Naive thymus-derived CD4-positive, alpha-beta T cell (primary cell): ENCODE measurements at regions not wholly inside any gene's neighbourhood (a gene's known extent, or its start where the extent isn't known, plus 50 kb on each side); places are given as distances from the start of the nearest gene placed in this dataset.

ENCODE experiments used
- ATAC-seq: fragments of 150-1000 bp; cut with Tn5 transposase; 2 replicates; pipeline ENCODE4 v1.10.0; 2021; ENCODE audit warnings: mild to moderate bottlenecking, moderate library complexity
- CTCF ChIA-PET: fragments of 350-600 bp; sonication (Branson Sonifier 250); formaldehyde crosslinking; loops from one replicate; lab custom pipeline; 2021; ENCODE audit warnings: antibody characterized with exemption; lab: Charles Lee
- POLR2A ChIA-PET: fragments of 350-600 bp; sonication (Branson Sonifier 250); formaldehyde crosslinking; loops from one replicate; lab custom pipeline; 2021; ENCODE audit warnings: antibody characterized with exemption, inconsistent platforms; lab: Charles Lee
- DNase-seq, 9 donors: peaks; one replicate each; pipeline versions ENCODE4 v3.0.0 to v3.0.0-alpha.2; 2020 to 2022; ENCODE audit warnings: mixed read lengths in 1 of 9
- H3K27ac ChIP-seq: one replicate; pipeline ENCODE4 v1.7.0; 2013; ENCODE audit warnings: mild to moderate bottlenecking, low read depth, low read length, moderate library complexity
- H3K27me3 ChIP-seq, 2 donors: one replicate each; pipeline ENCODE4 v1.7.0; 2013; ENCODE audit warnings: low read length in 2 of 2, mild to moderate bottlenecking in 2 of 2, moderate library complexity in 2 of 2; ENCODE audit not compliant: control insufficient read depth in 2 of 2, insufficient read depth in 2 of 2
- H3K36me3 ChIP-seq, 3 experiments: 1 replicate in 2 of 3; 2 replicates in 1 of 3; pipeline ENCODE4 v1.7.0; 2013; ENCODE audit warnings: low read length in 3 of 3, mild to moderate bottlenecking in 3 of 3, moderate library complexity in 1 of 3; ENCODE audit not compliant: insufficient read depth in 3 of 3, control insufficient read depth in 2 of 3
- H3K4me1 ChIP-seq, 2 donors: one replicate each; pipeline ENCODE4 v1.7.0; 2013; ENCODE audit warnings: low read length in 2 of 2, mild to moderate bottlenecking in 2 of 2, moderate library complexity in 1 of 2; ENCODE audit not compliant: control insufficient read depth in 2 of 2, insufficient read depth in 2 of 2
- H3K4me3 ChIP-seq: 2 replicates; pipeline ENCODE4 v1.7.0; 2013; ENCODE audit warnings: mild to moderate bottlenecking, low read length
- H3K9me3 ChIP-seq, 3 experiments: 1 replicate in 2 of 3; 2 replicates in 1 of 3; pipeline ENCODE4 v1.7.0; 2013; ENCODE audit warnings: low read length in 3 of 3; ENCODE audit not compliant: control insufficient read depth in 2 of 3
- H3K27ac Mint-ChIP-seq, 9 donors: one replicate each; pipeline ENCODE4 v1.8.0; 2020 to 2022; ENCODE audit warnings: mixed read lengths in 9 of 9, mild to moderate bottlenecking in 8 of 9, moderate library complexity in 5 of 9, inconsistent platforms in 2 of 9
- H3K27me3 Mint-ChIP-seq, 5 donors: one replicate each; pipeline ENCODE4 v1.8.0; 2021 to 2022; ENCODE audit warnings: mixed read lengths in 5 of 5, mild to moderate bottlenecking in 1 of 5
- H3K36me3 Mint-ChIP-seq, 5 donors: one replicate each; pipeline ENCODE4 v1.8.0; 2020 to 2022; ENCODE audit warnings: mixed read lengths in 5 of 5, mild to moderate bottlenecking in 3 of 5, inconsistent platforms in 1 of 5
- H3K4me1 Mint-ChIP-seq, 7 donors: one replicate each; pipeline ENCODE4 v1.8.0; 2020 to 2022; ENCODE audit warnings: mixed read lengths in 7 of 7, mild to moderate bottlenecking in 3 of 7, inconsistent platforms in 1 of 7
- H3K4me3 Mint-ChIP-seq, 10 donors: one replicate each; pipeline ENCODE4 v1.8.0; 2020 to 2022; ENCODE audit warnings: mild to moderate bottlenecking in 10 of 10, mixed read lengths in 10 of 10, moderate library complexity in 6 of 10, inconsistent platforms in 2 of 10
- H3K9me3 Mint-ChIP-seq, 11 donors: one replicate each; pipeline ENCODE4 v1.8.0; 2020 to 2022; ENCODE audit warnings: mixed read lengths in 11 of 11, mild to moderate bottlenecking in 4 of 11, inconsistent platforms in 1 of 11, moderate library complexity in 1 of 11
- intact Hi-C, 2 donors: fragments of 100-400 bp; cut with micrococcal nuclease; formaldehyde crosslinking; loops; one replicate each; pipeline ENCODE4 v1.15.1; 2023

GRCh38 chr2:196549052-196549451 lies 90.5 kb upstream of the CCDC150 start:
- intact Hi-C loops: no loop called here
- POLR2A ChIA-PET: no interaction called here
- H3K4me1 Mint-ChIP-seq: no peaks in the 10 kb centered on the region
- CTCF ChIA-PET: no interaction called here
- ATAC-seq (no peak), DNase-seq (no peak)
- Histone ChIP-seq H3K36me3 (no peaks in the 10 kb centered on the region), H3K27me3 (no peaks in the 10 kb centered on the region), H3K9me3 (no peaks in the 10 kb centered on the region), H3K4me3 (no peak overlapping the region), H3K27ac (no peak overlapping the region), H3K4me1 (no peaks in the 10 kb centered on the region)
- H3K27ac Mint-ChIP-seq: no peak overlapping the region
- peaks cover 0 to 3% (median 0%) of the 10 kb centered on the region in 11 donors for H3K9me3 Mint-ChIP-seq
- H3K4me3 Mint-ChIP-seq: no peak overlapping the region
- peaks cover 0 to 3% (median 0%) of the 10 kb centered on the region in 5 donors for H3K36me3 Mint-ChIP-seq
- peaks cover 0 to 30% (median 11%) of the 10 kb centered on the region in 5 donors for H3K27me3 Mint-ChIP-seq

- H3K36me3 Mint-ChIP-seq: peaks cover 0 to 3% (median 0%) of the 10 kb centered on the region in 5 donors
- DNase-seq (no peak), ATAC-seq (no peak)
- H3K36me3 ChIP-seq: no peaks in the 10 kb centered on the region
- H3K27me3 Mint-ChIP-seq: peaks cover 0 to 26% (median 10%) of the 10 kb centered on the region in 5 donors
- H3K27ac Mint-ChIP-seq: no peak overlapping the region
- ChIA-PET POLR2A (no interaction called here), CTCF (no interaction called here)
- no peaks in the 10 kb centered on the region for H3K4me1 ChIP-seq
- intact Hi-C loops: no loop called here
- no peak overlapping the region for H3K27ac ChIP-seq
- H3K9me3 ChIP-seq: no peaks in the 10 kb centered on the region
- H3K4me3 ChIP-seq: no peak overlapping the region
- H3K4me1 Mint-ChIP-seq: no peaks in the 10 kb centered on the region
- H3K4me3 Mint-ChIP-seq: no peak overlapping the region
- H3K9me3 Mint-ChIP-seq: peaks cover 0 to 1% (median 0%) of the 10 kb centered on the region in 11 donors
- no peaks in the 10 kb centered on the region for H3K27me3 ChIP-seq
Observed at GRCh38 chr2:196551014-196551413, 88.5 kb upstream of the CCDC150 start.

GRCh38 chr2:196555161-196555560 lies 84.4 kb upstream of the CCDC150 start:
- ATAC-seq: no peak
- no peak overlapping the region for H3K27ac ChIP-seq
- Mint-ChIP-seq H3K9me3 (no peaks in the 10 kb centered on the region), H3K4me3 (no peak overlapping the region), H3K27ac (no peak overlapping the region), H3K4me1 (no peaks in the 10 kb centered on the region), H3K27me3 (peaks cover 0 to 23% (median 5%) of the 10 kb centered on the region in 5 donors), H3K36me3 (no peaks in the 10 kb centered on the region)
- no peaks in the 10 kb centered on the region for H3K9me3 ChIP-seq
- no peak for DNase-seq
- intact Hi-C loops: no loop called here
- ChIA-PET CTCF (no interaction called here), POLR2A (no interaction called here)
- no peaks in the 10 kb centered on the region for H3K4me1 ChIP-seq
- H3K27me3 ChIP-seq: no peaks in the 10 kb centered on the region
- H3K4me3 ChIP-seq: no peak overlapping the region
- no peaks in the 10 kb centered on the region for H3K36me3 ChIP-seq

- Histone ChIP-seq H3K27ac (no peak overlapping the region), H3K4me1 (no peaks in the 10 kb centered on the region), H3K27me3 (no peaks in the 10 kb centered on the region), H3K4me3 (no peak overlapping the region), H3K36me3 (no peaks in the 10 kb centered on the region), H3K9me3 (no peaks in the 10 kb centered on the region)
- intact Hi-C loops: no loop called here
- DNase-seq (no peak), ATAC-seq (no peak)
- no peak overlapping the region for H3K27ac Mint-ChIP-seq
- H3K27me3 Mint-ChIP-seq: peaks cover 0 to 22% (median 8%) of the 10 kb centered on the region in 5 donors
- no peaks in the 10 kb centered on the region for H3K36me3 Mint-ChIP-seq
- no peaks in the 10 kb centered on the region for H3K4me1 Mint-ChIP-seq
- CTCF ChIA-PET: no interaction called here
- POLR2A ChIA-PET: no interaction called here
- no peak overlapping the region for H3K4me3 Mint-ChIP-seq
- peaks cover 0 to 2% (median 0%) of the 10 kb centered on the region in 11 donors for H3K9me3 Mint-ChIP-seq
Observed at GRCh38 chr2:196555726-196556125, 83.8 kb upstream of the CCDC150 start.

GRCh38 chr2:196558497-196558896 lies 81.0 kb upstream of the CCDC150 start:
- Mint-ChIP-seq H3K9me3 (peaks cover 0 to 11% (median 6%) of the 10 kb centered on the region in 11 donors), H3K27ac (no peak overlapping the region), H3K36me3 (peaks cover 0 to 4% (median 0%) of the 10 kb centered on the region in 5 donors), H3K4me3 (no peak overlapping the region), H3K4me1 (no peaks in the 10 kb centered on the region), H3K27me3 (peaks cover 12 to 25% (median 23%) of the 10 kb centered on the region in 5 donors)
- no peaks in the 10 kb centered on the region for H3K36me3 ChIP-seq
- H3K4me1 ChIP-seq: no peaks in the 10 kb centered on the region
- ChIA-PET POLR2A (no interaction called here), CTCF (no interaction called here)
- intact Hi-C loops: no loop called here
- ATAC-seq: no peak
- DNase-seq: no peak
- no peak overlapping the region for H3K4me3 ChIP-seq
- H3K9me3 ChIP-seq: no peaks in the 10 kb centered on the region
- no peak overlapping the region for H3K27ac ChIP-seq
- H3K27me3 ChIP-seq: no peaks in the 10 kb centered on the region

GRCh38 chr2:196563876-196564275 lies 75.6 kb upstream of the CCDC150 start:
- Histone ChIP-seq H3K27ac (no peak overlapping the region), H3K27me3 (no peaks in the 10 kb centered on the region), H3K9me3 (no peaks in the 10 kb centered on the region), H3K4me3 (no peak overlapping the region), H3K4me1 (no peaks in the 10 kb centered on the region), H3K36me3 (no peaks in the 10 kb centered on the region)
- CTCF ChIA-PET: no interaction called here
- ATAC-seq: no peak
- Mint-ChIP-seq H3K27me3 (peaks cover 26 to 45% (median 35%) of the 10 kb centered on the region in 5 donors), H3K36me3 (peaks cover 0 to 4% (median 0%) of the 10 kb centered on the region in 5 donors), H3K4me3 (no peak overlapping the region), H3K9me3 (peaks cover 0 to 11% (median 6%) of the 10 kb centered on the region in 11 donors), H3K4me1 (peaks cover 0 to 2% (median 0%) of the 10 kb centered on the region in 7 donors), H3K27ac (no peak overlapping the region)
- DNase-seq: no peak
- intact Hi-C loops: no loop called here
- POLR2A ChIA-PET: no interaction called here

DNA sequence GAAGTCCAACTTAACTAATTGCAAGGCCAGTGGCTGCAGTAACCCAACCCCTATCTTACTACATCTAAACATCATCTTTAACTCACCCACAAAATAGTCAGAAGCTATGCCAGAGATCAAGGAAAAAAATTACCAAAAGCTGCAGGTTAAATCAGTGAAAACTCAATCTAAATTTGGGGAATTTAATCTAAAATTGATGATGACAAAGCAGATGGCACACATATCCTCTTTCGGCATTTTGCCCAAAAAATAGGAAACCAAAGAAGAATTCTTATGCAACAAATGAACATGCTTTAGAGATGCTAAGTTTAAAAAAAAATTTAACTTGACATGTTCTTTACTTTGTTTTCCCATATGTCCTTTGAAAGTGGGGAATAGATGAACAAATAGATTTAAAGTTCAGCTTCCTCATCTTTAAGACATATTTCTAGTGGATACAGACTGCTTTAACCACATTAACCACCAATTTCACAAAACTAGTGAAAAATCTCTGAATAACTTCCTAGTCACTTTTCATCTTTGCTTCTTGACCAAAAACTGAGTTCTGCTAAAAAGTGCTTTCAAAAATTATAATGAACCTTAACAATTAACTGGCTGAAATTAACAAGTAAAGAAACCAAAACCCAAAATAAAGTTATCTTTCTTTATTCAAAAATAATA lies 74.3 kb upstream of the CCDC150 start:
- ATAC-seq (no peak), DNase-seq (no peak)
- H3K4me1 ChIP-seq: no peaks in the 10 kb centered on the region
- H3K4me3 ChIP-seq: no peak overlapping the region
- intact Hi-C loops: no loop called here
- ChIA-PET POLR2A (no interaction called here), CTCF (no interaction called here)
- peaks cover 0 to 4% (median 0%) of the 10 kb centered on the region in 5 donors for H3K36me3 Mint-ChIP-seq
- no peak overlapping the region for H3K27ac ChIP-seq
- H3K9me3 ChIP-seq: no peaks in the 10 kb centered on the region
- no peaks in the 10 kb centered on the region for H3K36me3 ChIP-seq
- peaks cover 0 to 11% (median 6%) of the 10 kb centered on the region in 11 donors for H3K9me3 Mint-ChIP-seq
- H3K27me3 ChIP-seq: peaks cover 0 to 5% of the 10 kb centered on the region in 2 donors
- peaks cover 36 to 42% (median 38%) of the 10 kb centered on the region in 5 donors for H3K27me3 Mint-ChIP-seq
- peaks cover 0 to 2% (median 0%) of the 10 kb centered on the region in 7 donors for H3K4me1 Mint-ChIP-seq
- H3K27ac Mint-ChIP-seq: no peak overlapping the region
- H3K4me3 Mint-ChIP-seq: no peak overlapping the region
